Panc1 (cell line): ENCODE measurements at regions not wholly inside any gene's neighbourhood (a gene's known extent, or its start where the extent isn't known, plus 50 kb on each side); places are given as distances from the start of the nearest gene placed in this dataset.
A peak's percentile ranks its signal among the peaks of the same experiment; 100 is the strongest.

ENCODE experiments used
- ATAC-seq: fragments of 200-7000 bp; cut with Tn5 transposase; 2 replicates; pipeline ENCODE4 v1.9.1; 2020; ENCODE audit warnings: mild to moderate bottlenecking, moderate library complexity
- BruUV-seq: library from RNA; stranded (reverse); fragments of 400-500 nt; replicated peaks from 2 replicates; lab custom pipeline; 2021; lab: Mats Ljungman, UMichigan
- CTCF ChIA-PET: fragments of 300-600 bp; sonication (Branson Sonifier 250); formaldehyde crosslinking; loops from one replicate; lab custom pipeline; 2022; ENCODE audit warnings: antibody characterized with exemption; lab: Charles Lee
- POLR2A ChIA-PET: fragments of 300-600 bp; sonication (Branson Sonifier 250); formaldehyde crosslinking; loops from one replicate; lab custom pipeline; 2022; ENCODE audit warnings: antibody characterized with exemption; lab: Charles Lee
- DNase-seq: peaks from one replicate; pipeline ENCODE4 v3.0.0-alpha.2; 2010; ENCODE audit warnings: low read depth, low spot score
- H3K27ac ChIP-seq: 2 replicates; pipeline ENCODE4 v1.5.1; 2011; ENCODE audit warnings: mild to moderate bottlenecking, low read length, inconsistent platforms
- H3K27me3 ChIP-seq: fragments of 200-500 bp; sonication (Bioruptor generic); 2 replicates; pipeline ENCODE4 v1.6.0; 2014; ENCODE audit warnings: low read length, inconsistent platforms; ENCODE audit not compliant: control insufficient read depth, insufficient read depth
- H3K36me3 ChIP-seq: fragments of 200-500 bp; sonication (Bioruptor generic); 2 replicates; pipeline ENCODE4 v1.5.1; 2014; ENCODE audit warnings: inconsistent platforms, mild to moderate bottlenecking, low read length, moderate library complexity; ENCODE audit not compliant: control insufficient read depth, insufficient read depth
- H3K4me1 ChIP-seq: 2 replicates; pipeline ENCODE4 v1.5.1; 2011; ENCODE audit warnings: inconsistent platforms, mild to moderate bottlenecking, low read length, moderate library complexity; ENCODE audit not compliant: control insufficient read depth, insufficient read depth
- H3K4me3 ChIP-seq, 2 experiments: 2 replicates each; pipeline ENCODE4 v1.5.1; 2011 to 2012; ENCODE audit warnings: low read depth in 2 of 2, low read length in 2 of 2, mild to moderate bottlenecking in 2 of 2, inconsistent platforms in 1 of 2, moderate library complexity in 1 of 2
- H3K9me3 ChIP-seq: fragments of 200-500 bp; sonication (Bioruptor generic); 2 replicates; pipeline ENCODE4 v1.5.1; 2014; ENCODE audit warnings: low read depth, mild to moderate bottlenecking, inconsistent platforms, low read length, moderate library complexity; ENCODE audit not compliant: control insufficient read depth, insufficient read depth
- CTCF ChIP-seq: fragments of 450-650 bp; IDR thresholded peaks from 2 replicates; pipeline ENCODE4 v1.5.1; 2017; ENCODE audit warnings: mild to moderate bottlenecking
- POLR2AphosphoS5 ChIP-seq: IDR thresholded peaks from 2 replicates; pipeline ENCODE4 v1.6.1; 2012; ENCODE audit warnings: mild to moderate bottlenecking, low read depth, low read length, moderate library complexity
- REST ChIP-seq, 2 experiments: IDR thresholded peaks; 2 replicates each; pipeline ENCODE4 v1.6.1; 2011 to 2012; ENCODE audit warnings: low read depth in 2 of 2, control low read depth in 1 of 2, low read length in 1 of 2, mild to moderate bottlenecking in 1 of 2, moderate library complexity in 1 of 2; ENCODE audit not compliant: insufficient read depth in 1 of 2
- SIN3A ChIP-seq: IDR thresholded peaks from 2 replicates; pipeline ENCODE4 v1.6.1; 2012; ENCODE audit warnings: low read depth, mild to moderate bottlenecking, low read length, moderate library complexity, borderline replicate concordance; ENCODE audit not compliant: insufficient read depth
- TCF7L2 ChIP-seq: IDR thresholded peaks from 2 replicates; pipeline ENCODE4 v1.6.1; 2011; ENCODE audit warnings: mild to moderate bottlenecking, low read depth, low read length, inconsistent platforms
- in situ Hi-C: cut with HindIII; loops from 2 replicates; pipeline ENCODE4 v1.10.0; 2016; ENCODE audit warnings: low sequenced_read_pairs, low pct_unique_long_range_greater_than_20kb
- intact Hi-C: fragments of 100-400 bp; cut with micrococcal nuclease; formaldehyde crosslinking; loops from one replicate; pipeline ENCODE4 v1.10.0; 2022; ENCODE audit not compliant: unreplicated experiment

GRCh38 chr6:11433860-11434259 is 103.7 kb upstream of the TMEM170B start:
- Histone ChIP-seq H3K4me3 (no peak overlapping the region), H3K27ac (no peak overlapping the region), H3K36me3 (no peaks in the 10 kb centered on the region), H3K27me3 (no peaks in the 10 kb centered on the region), H3K9me3 (no peaks in the 10 kb centered on the region), H3K4me1 (no peaks in the 10 kb centered on the region)
- intact Hi-C loops (no loop called here), in situ Hi-C loops (no loop called here)
- ATAC-seq (no peak), DNase-seq (no peak)
- ChIA-PET POLR2A (no interaction called here), CTCF (no interaction called here)
- TF ChIP-seq REST (IDR thresholded peaks at IDR 0.05; ENCODE audit: insufficient read depth in 1 of 2, low read depth in 2 of 2, low read length in 1 of 2), result no peak
- no peak for TF ChIP-seq CTCF
- TF ChIP-seq TCF7L2, result no peak
- TF ChIP-seq POLR2AphosphoS5, result no peak
- TF ChIP-seq SIN3A, result no peak
- BruUV-seq, result no TSS peak

GRCh38 chr6:11432713-11433450 is 104.7 kb upstream of the TMEM170B start:
- BruUV-seq, result no TSS peak
- in situ Hi-C loops, result no loop called here
- Histone ChIP-seq H3K4me1 (no peaks in the 10 kb centered on the region), H3K27ac (no peak overlapping the region), H3K36me3 (no peaks in the 10 kb centered on the region), H3K9me3 (no peaks in the 10 kb centered on the region), H3K27me3 (no peaks in the 10 kb centered on the region), H3K4me3 (no peak overlapping the region)
- intact Hi-C loops, result no loop called here
- ATAC-seq (peak; percentile 31; the same call in 1 of the 2 replicates), DNase-seq (no peak)
- ChIA-PET CTCF (no interaction called here), POLR2A (interaction anchor here (0.5 kb wide), 1 partner anchor 17 kb away, joined by 3 read pairs; no protein-coding TSS in a partner anchor)
- no peak for TF ChIP-seq REST (IDR thresholded peaks at IDR 0.05; ENCODE audit: insufficient read depth in 1 of 2, low read depth in 2 of 2, low read length in 1 of 2)
- TF ChIP-seq SIN3A, result no peak
- no peak for TF ChIP-seq TCF7L2
- no peak for TF ChIP-seq POLR2AphosphoS5
- no peak for TF ChIP-seq CTCF
